HG02763 (cell line): ENCODE measurements at regions not wholly inside any gene's neighbourhood (a gene's known extent, or its start where the extent isn't known, plus 50 kb on each side); places are given as distances from the start of the nearest gene placed in this dataset.

ENCODE experiments used
- ATAC-seq: cut with Tn5 transposase; IDR thresholded peaks from one replicate; pipeline ENCODE4 v1.9.1; 2021; ENCODE audit warnings: mild to moderate bottlenecking, moderate library complexity; ENCODE audit not compliant: unreplicated experiment

GRCh38 chr5:167554564-167555290 is 736.7 kb upstream of the WWC1 start:
- no peak for ATAC-seq

- ATAC-seq = no peak
Observed at GRCh38 chr5:167555565-167556166, 735.8 kb upstream of the WWC1 start.

- ATAC-seq = no peak
Observed at GRCh38 chr5:167557359-167557758, 734.1 kb upstream of the WWC1 start.

GRCh38 chr5:167561796-167562195 is 729.6 kb upstream of the WWC1 start:
- no peak for ATAC-seq

- ATAC-seq = no peak
Observed at GRCh38 chr5:167564275-167564674, 727.2 kb upstream of the WWC1 start.

- no peak for ATAC-seq
Observed at GRCh38 chr5:167565189-167565954, 726.1 kb upstream of the WWC1 start.

GRCh38 chr5:167570431-167570830 is 721.0 kb upstream of the WWC1 start:
- ATAC-seq = no peak

GRCh38 chr5:167571824-167572223 is 719.6 kb upstream of the WWC1 start:
- ATAC-seq = no peak

GRCh38 chr5:167573370-167574127 is 717.9 kb upstream of the WWC1 start:
- ATAC-seq = no peak

- no peak for ATAC-seq
Observed at GRCh38 chr5:167574464-167574863, 717.0 kb upstream of the WWC1 start.

GRCh38 chr5:167575330-167575729 is 716.1 kb upstream of the WWC1 start:
- ATAC-seq = no peak

- ATAC-seq = no peak
Observed at GRCh38 chr5:167576126-167576525, 715.3 kb upstream of the WWC1 start.

- ATAC-seq = no peak
Observed at GRCh38 chr5:167576897-167577296, 714.5 kb upstream of the WWC1 start.

- ATAC-seq = no peak
Observed at GRCh38 chr5:167577616-167578015, 713.8 kb upstream of the WWC1 start.

GRCh38 chr5:167578977-167579692 is 712.3 kb upstream of the WWC1 start:
- no peak for ATAC-seq

- ATAC-seq = no peak
Observed at GRCh38 chr5:167579693-167580055, 711.8 kb upstream of the WWC1 start.

GRCh38 chr5:167580608-167581007 is 710.8 kb upstream of the WWC1 start:
- no peak for ATAC-seq

- no peak for ATAC-seq
Observed at GRCh38 chr5:167582283-167582682, 709.2 kb upstream of the WWC1 start.

GRCh38 chr5:167582886-167583285 is 708.6 kb upstream of the WWC1 start:
- ATAC-seq = no peak

- no peak for ATAC-seq
Observed at GRCh38 chr5:167585184-167585583, 706.3 kb upstream of the WWC1 start.
